H9 (cell line): ENCODE measurements at regions not wholly inside any gene's neighbourhood (a gene's known extent, or its start where the extent isn't known, plus 50 kb on each side); places are given as distances from the start of the nearest gene placed in this dataset.

Experiments used
- DNase-seq: peaks from one replicate; pipeline ENCODE4 v3.0.0-alpha.2; 2017
- H2AFZ ChIP-seq: one replicate; pipeline ENCODE4 v1.6.1; 2013; ENCODE audit warnings: mild to moderate bottlenecking, low read length, control low read depth, moderate library complexity
- H2AK5ac ChIP-seq: 2 replicates; pipeline ENCODE4 v1.6.1; 2013; ENCODE audit warnings: low read length, control low read depth, mixed read lengths; ENCODE audit not compliant: insufficient read length
- H2BK120ac ChIP-seq: one replicate; pipeline ENCODE4 v1.6.1; 2013; ENCODE audit warnings: low read depth, mild to moderate bottlenecking, low read length, control low read depth, inconsistent platforms; ENCODE audit not compliant: poor library complexity, severe bottlenecking
- H2BK12ac ChIP-seq: 2 replicates; pipeline ENCODE4 v1.6.1; 2013; ENCODE audit warnings: low read length, control low read depth, mixed read lengths, low read depth; ENCODE audit not compliant: insufficient read length
- H2BK15ac ChIP-seq: 2 replicates; pipeline ENCODE4 v1.6.1; 2013; ENCODE audit warnings: low read depth, low read length, control low read depth
- H2BK20ac ChIP-seq: one replicate; pipeline ENCODE4 v1.6.1; 2013; ENCODE audit warnings: low read depth, mild to moderate bottlenecking, low read length, control low read depth, inconsistent platforms; ENCODE audit not compliant: poor library complexity, severe bottlenecking
- H2BK5ac ChIP-seq: 2 replicates; pipeline ENCODE4 v1.6.1; 2013; ENCODE audit warnings: low read length, control low read depth, mixed read lengths; ENCODE audit not compliant: insufficient read length
- H3K14ac ChIP-seq: 2 replicates; pipeline ENCODE4 v1.6.1; 2013; ENCODE audit warnings: low read length, control low read depth; ENCODE audit not compliant: insufficient read depth
- H3K18ac ChIP-seq: 2 replicates; pipeline ENCODE4 v1.6.1; 2013; ENCODE audit warnings: low read depth, mild to moderate bottlenecking, mixed read lengths, low read length, control low read depth; ENCODE audit not compliant: insufficient read length
- H3K23ac ChIP-seq: 2 replicates; pipeline ENCODE4 v1.6.1; 2013; ENCODE audit warnings: low read length, control low read depth, mixed read lengths, low read depth; ENCODE audit not compliant: insufficient read length
- H3K23me2 ChIP-seq: 2 replicates; pipeline ENCODE4 v1.6.1; 2013; ENCODE audit warnings: low read depth, mild to moderate bottlenecking, mixed read lengths, low read length, control low read depth; ENCODE audit not compliant: insufficient read length, poor library complexity, severe bottlenecking
- H3K27ac ChIP-seq: 2 replicates; pipeline ENCODE4 v1.5.1; 2013; ENCODE audit warnings: low read length, control low read depth, mixed read lengths, low read depth; ENCODE audit not compliant: insufficient read length
- H3K27me3 ChIP-seq: 2 replicates; pipeline ENCODE4 v1.6.1; 2013; ENCODE audit warnings: low read length, control low read depth, inconsistent platforms; ENCODE audit not compliant: insufficient read depth
- H3K4ac ChIP-seq: 2 replicates; pipeline ENCODE4 v1.6.1; 2013; ENCODE audit warnings: low read depth, mild to moderate bottlenecking, control low read depth, inconsistent platforms, low read length, moderate library complexity
- H3K4me1 ChIP-seq: 2 replicates; pipeline ENCODE4 v1.6.1; 2013; ENCODE audit warnings: low read length, control low read depth, inconsistent platforms; ENCODE audit not compliant: insufficient read depth
- H3K4me2 ChIP-seq: 2 replicates; pipeline ENCODE4 v1.6.1; 2013; ENCODE audit warnings: low read length, control low read depth, mixed read lengths; ENCODE audit not compliant: insufficient read length, insufficient read depth
- H3K56ac ChIP-seq: 2 replicates; pipeline ENCODE4 v1.6.1; 2013; ENCODE audit warnings: low read depth, mild to moderate bottlenecking, mixed read lengths, low read length, control low read depth; ENCODE audit not compliant: insufficient read length
- H3K79me1 ChIP-seq: 2 replicates; pipeline ENCODE4 v1.6.1; 2013; ENCODE audit warnings: low read depth, mild to moderate bottlenecking, moderate library complexity, low read length, control low read depth, inconsistent platforms; ENCODE audit not compliant: insufficient read depth, poor library complexity, severe bottlenecking
- H3K79me2 ChIP-seq: 2 replicates; pipeline ENCODE4 v1.6.1; 2013; ENCODE audit warnings: low read length, control low read depth, inconsistent platforms; ENCODE audit not compliant: insufficient read depth
- H3K9ac ChIP-seq: 2 replicates; pipeline ENCODE4 v1.6.1; 2013; ENCODE audit warnings: low read length, control low read depth, mixed read lengths; ENCODE audit not compliant: insufficient read length; ENCODE audit errors: extremely low read depth
- H3K9me3 ChIP-seq: one replicate; pipeline ENCODE4 v1.6.1; 2013; ENCODE audit warnings: low read depth, low read length, inconsistent platforms; ENCODE audit not compliant: control insufficient read depth
- H3T11ph ChIP-seq: one replicate; pipeline ENCODE4 v1.6.1; 2013; ENCODE audit warnings: mild to moderate bottlenecking, low read length, control low read depth, inconsistent platforms
- H4K20me1 ChIP-seq: one replicate; pipeline ENCODE4 v1.6.1; 2013; ENCODE audit not compliant: control insufficient read depth, insufficient read length, insufficient read depth
- H4K5ac ChIP-seq: 2 replicates; pipeline ENCODE4 v1.6.1; 2013; ENCODE audit warnings: low read depth, mild to moderate bottlenecking, mixed read lengths, low read length, control low read depth; ENCODE audit not compliant: insufficient read length
- H4K8ac ChIP-seq: replicated peaks from 2 replicates; pipeline ENCODE4 v1.6.1; 2013; ENCODE audit warnings: low read length, control low read depth, mixed read lengths, low read depth; ENCODE audit not compliant: insufficient read length
- H4K91ac ChIP-seq: 2 replicates; pipeline ENCODE4 v1.6.1; 2013; ENCODE audit warnings: low read depth, mild to moderate bottlenecking, moderate library complexity, mixed read lengths, low read length, control low read depth; ENCODE audit not compliant: insufficient read length
- H3K27ac Mint-ChIP-seq, 3 experiments: 2 replicates in 2 of 3; 3 replicates in 1 of 3; pipeline ENCODE4 v1.8.0; 2020 to 2021; ENCODE audit warnings: mixed read lengths in 3 of 3, mild to moderate bottlenecking in 1 of 3, moderate library complexity in 1 of 3
- H3K27me3 Mint-ChIP-seq: 2 replicates; pipeline ENCODE4 v1.8.0; 2021; ENCODE audit warnings: low read depth, mild to moderate bottlenecking, moderate library complexity, mixed read lengths
- H3K36me3 Mint-ChIP-seq, 3 experiments: 2 replicates in 2 of 3; 3 replicates in 1 of 3; pipeline ENCODE4 v1.8.0; 2020 to 2021; ENCODE audit warnings: low read depth in 3 of 3, mixed read lengths in 3 of 3; ENCODE audit not compliant: insufficient read depth in 1 of 3
- H3K4me1 Mint-ChIP-seq, 2 experiments: 2 replicates each; pipeline ENCODE4 v1.8.0; 2020; ENCODE audit warnings: mixed read lengths in 2 of 2
- H3K4me3 Mint-ChIP-seq, 2 experiments: 2 replicates in 1 of 2; 3 replicates in 1 of 2; pipeline ENCODE4 v1.8.0; 2020 to 2021; ENCODE audit warnings: mild to moderate bottlenecking in 2 of 2, mixed read lengths in 2 of 2, moderate library complexity in 1 of 2
- H3K9me3 Mint-ChIP-seq, 2 experiments: 2 replicates in 1 of 2; 3 replicates in 1 of 2; pipeline ENCODE4 v1.8.0; 2020; ENCODE audit warnings: mild to moderate bottlenecking in 2 of 2, mixed read lengths in 2 of 2, moderate library complexity in 1 of 2
- WGBS: extraction: QIAGEN DNeasy Blood & Tissue Kit; methylation state at CpG from one replicate; pipeline ENCODE4 v1.1.7; 2013; ENCODE audit warnings: missing lambda C conversion rate, low lambda C conversion rate, mixed read lengths; ENCODE audit not compliant: insufficient read length; ENCODE audit errors: extremely low coverage; 5-methylcytosine and 5-hydroxymethylcytosine counted together
- TF ChIP-seq, protein P1 (sequence below): fragments of 200-600 bp; sonication (generic); conservative IDR thresholded peaks from 3 replicates; pipeline ENCODE4 v1.8.0; 2021; ENCODE audit warnings: antibody characterized with exemption, mild to moderate bottlenecking

GRCh38 chr10:78843495-78843894, 225.3 kb upstream of the ZMIZ1 start:
- no peak overlapping the region for H2AK5ac ChIP-seq
- no peak overlapping the region for H2BK120ac ChIP-seq
- H3K27me3 ChIP-seq = no peaks in the 10 kb centered on the region
- H3K23ac ChIP-seq = no peak overlapping the region
- H4K91ac ChIP-seq = no peak overlapping the region
- no peak overlapping the region for H3K9ac ChIP-seq
- H3K4me2 ChIP-seq = no peak overlapping the region
- H2BK20ac ChIP-seq = no peak overlapping the region
- H3K4me1 ChIP-seq = no peaks in the 10 kb centered on the region
- H4K20me1 ChIP-seq = no peaks in the 10 kb centered on the region
- H3K18ac ChIP-seq = no peak overlapping the region
- H2BK15ac ChIP-seq = no peak overlapping the region
- no peak overlapping the region for H3K4me3 Mint-ChIP-seq
- no peak overlapping the region for H2BK5ac ChIP-seq
- peaks cover 0 to 8% (median 2%) of the 10 kb centered on the region in 3 experiments; a peak in 4 of 7 replicates for H3K36me3 Mint-ChIP-seq
- H3K23me2 ChIP-seq = no peaks in the 10 kb centered on the region
- H3K9me3 Mint-ChIP-seq = peaks cover 9 to 13% of the 10 kb centered on the region in 2 experiments; a peak in 4 of 5 replicates
- peaks cover 0 to 2% of the 10 kb centered on the region in 2 experiments; a peak in 1 of 4 replicates for H3K4me1 Mint-ChIP-seq
- TF ChIP-seq, protein P1, sequence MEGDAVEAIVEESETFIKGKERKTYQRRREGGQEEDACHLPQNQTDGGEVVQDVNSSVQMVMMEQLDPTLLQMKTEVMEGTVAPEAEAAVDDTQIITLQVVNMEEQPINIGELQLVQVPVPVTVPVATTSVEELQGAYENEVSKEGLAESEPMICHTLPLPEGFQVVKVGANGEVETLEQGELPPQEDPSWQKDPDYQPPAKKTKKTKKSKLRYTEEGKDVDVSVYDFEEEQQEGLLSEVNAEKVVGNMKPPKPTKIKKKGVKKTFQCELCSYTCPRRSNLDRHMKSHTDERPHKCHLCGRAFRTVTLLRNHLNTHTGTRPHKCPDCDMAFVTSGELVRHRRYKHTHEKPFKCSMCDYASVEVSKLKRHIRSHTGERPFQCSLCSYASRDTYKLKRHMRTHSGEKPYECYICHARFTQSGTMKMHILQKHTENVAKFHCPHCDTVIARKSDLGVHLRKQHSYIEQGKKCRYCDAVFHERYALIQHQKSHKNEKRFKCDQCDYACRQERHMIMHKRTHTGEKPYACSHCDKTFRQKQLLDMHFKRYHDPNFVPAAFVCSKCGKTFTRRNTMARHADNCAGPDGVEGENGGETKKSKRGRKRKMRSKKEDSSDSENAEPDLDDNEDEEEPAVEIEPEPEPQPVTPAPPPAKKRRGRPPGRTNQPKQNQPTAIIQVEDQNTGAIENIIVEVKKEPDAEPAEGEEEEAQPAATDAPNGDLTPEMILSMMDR = no peak
- no peak overlapping the region for H4K8ac ChIP-seq
- no peak overlapping the region for H2BK12ac ChIP-seq
- peaks cover 31% of the 10 kb centered on the region for H3K27me3 Mint-ChIP-seq
- H3K56ac ChIP-seq = no peak overlapping the region
- no peak overlapping the region for H3K27ac Mint-ChIP-seq
- no peak overlapping the region for H3K4ac ChIP-seq
- no peak overlapping the region for H3K27ac ChIP-seq
- H3K14ac ChIP-seq = no peak overlapping the region
- no peaks in the 10 kb centered on the region for H3K79me2 ChIP-seq
- no peak overlapping the region for H4K5ac ChIP-seq
- no peaks in the 10 kb centered on the region for H3K79me1 ChIP-seq
- H3K9me3 ChIP-seq = no peaks in the 10 kb centered on the region
- no peak overlapping the region for H2AFZ ChIP-seq
- WGBS = no CpG with 5 or more reads among the region's 1 CpG
- DNase-seq = no peak
- H3T11ph ChIP-seq = no peak overlapping the region
